ENCODE measurements at regions not wholly inside any gene's neighbourhood (a gene's known extent, or its start where the extent isn't known, plus 50 kb on each side); places are given as distances from the start of the nearest gene placed in this dataset.

GRCh38 chr4:24688453-24688852, 104.1 kb upstream of the DHX15 start:
- H3K27ac Mint-ChIP-seq = no peak overlapping the region
- H3K36me3 ChIP-seq (replicated peaks in 1 of 2; ENCODE audit: control extremely low read depth in 1 of 2, control insufficient read depth in 1 of 2, extremely low read depth in 1 of 2, insufficient read depth in 2 of 2, low read length in 1 of 2) = no peaks in the 10 kb centered on the region
- ChIA-PET CTCF (no interaction called here), POLR2A (no interaction called here)
- ATAC-seq (ENCODE audit: low read depth) = no peak
- H4K20me1 ChIP-seq (ENCODE audit: control insufficient read depth, insufficient read depth, low read length, poor library complexity, severe bottlenecking) = no peaks in the 10 kb centered on the region
- H3K79me2 ChIP-seq (ENCODE audit: control insufficient read depth, insufficient read depth, low read length) = no peaks in the 10 kb centered on the region
- no peak overlapping the region for H3K9ac ChIP-seq (ENCODE audit: low read length)
- WGBS (ENCODE audit: insufficient coverage) = 90% methylated on average over 2 of the region's 3 CpGs
- peaks cover 9% of the 10 kb centered on the region for H3K27me3 Mint-ChIP-seq
- no peak overlapping the region for H3K4me3 ChIP-seq (ENCODE audit: control extremely low read depth in 1 of 5, extremely low read depth in 1 of 5, insufficient read depth in 1 of 5, low read depth in 2 of 5, low read length in 4 of 5)
- TF ChIP-seq EZH2 (IDR thresholded peaks at IDR 0.05; ENCODE audit: borderline replicate concordance, insufficient read depth, low read depth, low read length, poor library complexity, severe bottlenecking) = no peak
- TF ChIP-seq CTCF (IDR thresholded peaks at IDR 0.05) = no peak
- H3K27me3 ChIP-seq (replicated peaks in 1 of 4; ENCODE audit: control extremely low read depth in 1 of 4, control insufficient read depth in 3 of 4, insufficient read depth in 4 of 4, low read length in 3 of 4) = no peaks in the 10 kb centered on the region
- no peaks in the 10 kb centered on the region for H3K4me1 Mint-ChIP-seq
- H3K9me3 Mint-ChIP-seq (ENCODE audit: insufficient read depth) = no peaks in the 10 kb centered on the region
- no peak for DNase-seq
- H2AFZ ChIP-seq (ENCODE audit: insufficient read depth, low read depth, low read length, poor library complexity, severe bottlenecking) = no peak overlapping the region
- H3K4me1 ChIP-seq (ENCODE audit: control insufficient read depth in 2 of 2, insufficient read depth in 2 of 2, low read length in 2 of 2) = no peaks in the 10 kb centered on the region
- H3K4me3 Mint-ChIP-seq = no peak overlapping the region
- no peak overlapping the region for H3K4me2 ChIP-seq (replicated peaks; ENCODE audit: low read depth, low read length, poor library complexity, severe bottlenecking)
- peaks cover 0 to 12% (median 0%) of the 10 kb centered on the region in 3 donors for H3K9me3 ChIP-seq (ENCODE audit: control extremely low read depth in 1 of 3, control insufficient read depth in 2 of 3, insufficient read depth in 1 of 3, low read length in 2 of 3)
- H3K27ac ChIP-seq (ENCODE audit: low read length in 2 of 2) = no peak overlapping the region
- intact Hi-C loops (cut with micrococcal nuclease) = no loop called here

- Histone ChIP-seq H3K4me2 (replicated peaks; ENCODE audit: low read depth, low read length, poor library complexity, severe bottlenecking) (no peak overlapping the region), H3K27me3 (replicated peaks in 1 of 4; ENCODE audit: control extremely low read depth in 1 of 4, control insufficient read depth in 3 of 4, insufficient read depth in 4 of 4, low read length in 3 of 4) (no peaks in the 10 kb centered on the region), H4K20me1 (ENCODE audit: control insufficient read depth, insufficient read depth, low read length, poor library complexity, severe bottlenecking) (no peaks in the 10 kb centered on the region), H3K79me2 (ENCODE audit: control insufficient read depth, insufficient read depth, low read length) (no peaks in the 10 kb centered on the region), H3K36me3 (replicated peaks in 1 of 2; ENCODE audit: control extremely low read depth in 1 of 2, control insufficient read depth in 1 of 2, extremely low read depth in 1 of 2, insufficient read depth in 2 of 2, low read length in 1 of 2) (no peaks in the 10 kb centered on the region), H3K9me3 (ENCODE audit: control extremely low read depth in 1 of 3, control insufficient read depth in 2 of 3, insufficient read depth in 1 of 3, low read length in 2 of 3) (peaks cover 0 to 12% (median 0%) of the 10 kb centered on the region in 3 donors), H3K4me3 (ENCODE audit: control extremely low read depth in 1 of 5, extremely low read depth in 1 of 5, insufficient read depth in 1 of 5, low read depth in 2 of 5, low read length in 4 of 5) (no peak overlapping the region), H3K27ac (ENCODE audit: low read length in 2 of 2) (no peak overlapping the region), H3K4me1 (ENCODE audit: control insufficient read depth in 2 of 2, insufficient read depth in 2 of 2, low read length in 2 of 2) (no peaks in the 10 kb centered on the region), H2AFZ (ENCODE audit: insufficient read depth, low read depth, low read length, poor library complexity, severe bottlenecking) (no peak overlapping the region), H3K9ac (ENCODE audit: low read length) (no peak overlapping the region)
- Mint-ChIP-seq H3K27me3 (peaks cover 9% of the 10 kb centered on the region), H3K27ac (no peak overlapping the region), H3K9me3 (ENCODE audit: insufficient read depth) (no peaks in the 10 kb centered on the region), H3K4me3 (no peak overlapping the region), H3K4me1 (no peaks in the 10 kb centered on the region)
- CTCF ChIA-PET = no interaction called here
- POLR2A ChIA-PET = no interaction called here
- intact Hi-C loops (cut with micrococcal nuclease) = no loop called here
- ATAC-seq (ENCODE audit: low read depth) = no peak
- no CpG with 5 or more reads among the region's 1 CpG for WGBS (ENCODE audit: insufficient coverage)
- TF ChIP-seq CTCF (IDR thresholded peaks at IDR 0.05) (no peak), EZH2 (IDR thresholded peaks at IDR 0.05; ENCODE audit: borderline replicate concordance, insufficient read depth, low read depth, low read length, poor library complexity, severe bottlenecking) (no peak)
- DNase-seq = no peak
Observed at GRCh38 chr4:24689212-24689611, 104.9 kb upstream of the DHX15 start.

Data from B cell (primary cell).